Peyer's patch (tissue), 4 donors: ENCODE measurements at regions not wholly inside any gene's neighbourhood (a gene's known extent, or its start where the extent isn't known, plus 50 kb on each side); places are given as distances from the start of the nearest gene placed in this dataset.

ENCODE experiments used
- CTCF ChIP-seq, 6 experiments: fragments of 450-650 bp in 4 of 6; fragments of 200-600 bp in 2 of 6; sonication (generic) in 1 of 6; IDR thresholded peaks; one replicate each; pipeline ENCODE4 v1.5.1; 2017 to 2019; ENCODE audit warnings: antibody characterized with exemption in 6 of 6, mild to moderate bottlenecking in 3 of 6, moderate library complexity in 1 of 6
- POLR2A ChIP-seq, 2 donors: fragments of 450-650 bp; IDR thresholded peaks; one replicate each; pipeline ENCODE4 v1.5.1; 2017; ENCODE audit warnings: antibody characterized with exemption in 2 of 2, mild to moderate bottlenecking in 2 of 2, moderate library complexity in 2 of 2

DNA sequence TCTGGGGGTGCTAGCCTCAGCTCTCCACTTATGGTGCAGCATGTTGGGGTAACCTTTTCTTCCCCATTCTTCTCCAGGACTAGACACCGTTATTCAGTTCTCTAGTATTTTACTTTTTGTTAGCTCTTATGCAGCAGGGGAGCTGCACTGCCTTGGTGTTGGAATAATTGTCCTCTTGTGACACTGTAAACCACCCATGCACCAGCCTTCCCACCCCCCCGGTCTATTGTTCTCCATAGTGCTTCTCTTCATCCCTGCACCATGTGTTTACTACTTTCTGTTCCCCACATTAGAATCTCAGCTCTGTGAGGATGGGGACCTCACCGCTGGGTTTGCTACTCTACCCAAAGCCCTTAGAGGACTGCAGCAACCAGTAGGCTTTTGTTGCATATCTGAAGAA lies 230.7 kb downstream of the RPS24 start:
- TF ChIP-seq CTCF (IDR thresholded peaks at IDR 0.05) (no peak), POLR2A (IDR thresholded peaks at IDR 0.05) (no peak)
